Vagina (tissue), 2 donors: ENCODE measurements at regions not wholly inside any gene's neighbourhood (a gene's known extent, or its start where the extent isn't known, plus 50 kb on each side); places are given as distances from the start of the nearest gene placed in this dataset.

ENCODE experiments used
- DNase-seq, 2 donors: peaks; one replicate each; pipeline ENCODE4 v3.0.0-alpha.2; 2017; ENCODE audit errors: extremely low spot score in 2 of 2
- H3K27ac ChIP-seq: fragments of 200-600 bp; sonication (generic); one replicate; pipeline ENCODE4 v1.5.1; 2019
- H3K27me3 ChIP-seq: fragments of 200-600 bp; sonication (generic); one replicate; pipeline ENCODE4 v1.5.1; 2019
- H3K36me3 ChIP-seq, 2 donors: fragments of 200-600 bp; sonication (generic); one replicate each; pipeline ENCODE4 v1.5.1; 2017 to 2019
- H3K4me1 ChIP-seq: fragments of 200-600 bp; sonication (generic); one replicate; pipeline ENCODE4 v1.5.1; 2019
- H3K4me3 ChIP-seq, 2 donors: fragments of 200-600 bp; sonication (generic); 1 replicate in 1 of 2; 2 replicates in 1 of 2; pipeline ENCODE4 v1.5.1; 2016 to 2019
- H3K9me3 ChIP-seq: fragments of 200-600 bp; sonication (generic); one replicate; pipeline ENCODE4 v1.5.1; 2019
- CTCF ChIP-seq, 3 experiments: fragments of 450-650 bp in 2 of 3; fragments of 200-600 bp in 1 of 3; sonication (generic) in 1 of 3; IDR thresholded peaks; one replicate each; pipeline ENCODE4 v1.5.1; 2017 to 2019; ENCODE audit warnings: antibody characterized with exemption in 3 of 3, mild to moderate bottlenecking in 2 of 3, moderate library complexity in 2 of 3
- POLR2A ChIP-seq, 2 donors: fragments of 450-650 bp; IDR thresholded peaks; one replicate each; pipeline ENCODE4 v1.6.1; 2017; ENCODE audit warnings: antibody characterized with exemption in 2 of 2, mild to moderate bottlenecking in 2 of 2, moderate library complexity in 2 of 2
- POLR2AphosphoS5 ChIP-seq, 2 donors: sonication (generic); formaldehyde crosslinking; IDR thresholded peaks; one replicate each; pipeline ENCODE4 v1.9.0; 2017; ENCODE audit warnings: antibody characterized with exemption in 2 of 2, mild to moderate bottlenecking in 2 of 2, low read depth in 1 of 2; ENCODE audit not compliant: insufficient read depth in 1 of 2
- intact Hi-C: fragments of 100-400 bp; cut with DNase I; formaldehyde crosslinking; loops from one replicate; pipeline ENCODE4 v1.15.1; 2023

GRCh38 chr2:76082509-76082908, 371.8 kb upstream of the GCFC2 start:
- Histone ChIP-seq H3K36me3 (no peaks in the 10 kb centered on the region), H3K4me3 (no peak overlapping the region), H3K27me3 (no peaks in the 10 kb centered on the region), H3K9me3 (no peaks in the 10 kb centered on the region), H3K27ac (no peak overlapping the region), H3K4me1 (no peaks in the 10 kb centered on the region)
- DNase-seq, result no peak
- intact Hi-C loops, result no loop called here
- TF ChIP-seq POLR2A (IDR thresholded peaks at IDR 0.05), result no peak

GRCh38 chr2:76080154-76080553, 369.4 kb upstream of the GCFC2 start:
- Histone ChIP-seq H3K4me3 (no peak overlapping the region), H3K9me3 (no peaks in the 10 kb centered on the region), H3K27me3 (no peaks in the 10 kb centered on the region), H3K27ac (no peak overlapping the region), H3K36me3 (no peaks in the 10 kb centered on the region), H3K4me1 (no peaks in the 10 kb centered on the region)
- TF ChIP-seq POLR2AphosphoS5 (IDR thresholded peaks at IDR 0.05; ENCODE audit: insufficient read depth in 1 of 2, low read depth in 1 of 2), result no peak
- TF ChIP-seq CTCF (IDR thresholded peaks at IDR 0.05), result no peak
- no peak for TF ChIP-seq POLR2A (IDR thresholded peaks at IDR 0.05)
- intact Hi-C loops, result no loop called here
- DNase-seq, result no peak

- no peak for TF ChIP-seq POLR2AphosphoS5 (IDR thresholded peaks at IDR 0.05; ENCODE audit: insufficient read depth in 1 of 2, low read depth in 1 of 2)
- TF ChIP-seq CTCF (IDR thresholded peaks at IDR 0.05), result no peak
- no peak for TF ChIP-seq POLR2A (IDR thresholded peaks at IDR 0.05)
- Histone ChIP-seq H3K27ac (no peak overlapping the region), H3K4me1 (no peaks in the 10 kb centered on the region), H3K36me3 (no peaks in the 10 kb centered on the region), H3K9me3 (no peaks in the 10 kb centered on the region), H3K27me3 (no peaks in the 10 kb centered on the region), H3K4me3 (no peak overlapping the region)
- DNase-seq, result no peak
- intact Hi-C loops, result no loop called here
Observed at GRCh38 chr2:76075126-76075525, 364.4 kb upstream of the GCFC2 start.

GRCh38 chr2:76073992-76074604, 363.4 kb upstream of the GCFC2 start:
- no peaks in the 10 kb centered on the region for H3K4me1 ChIP-seq
- TF ChIP-seq POLR2A (IDR thresholded peaks at IDR 0.05) (no peak), POLR2AphosphoS5 (IDR thresholded peaks at IDR 0.05; ENCODE audit: insufficient read depth in 1 of 2, low read depth in 1 of 2) (no peak)
- no peaks in the 10 kb centered on the region for H3K9me3 ChIP-seq
- H3K27me3 ChIP-seq, result no peaks in the 10 kb centered on the region
- no peaks in the 10 kb centered on the region for H3K36me3 ChIP-seq
- no peak overlapping the region for H3K27ac ChIP-seq
- no peak for DNase-seq
- no peak overlapping the region for H3K4me3 ChIP-seq
- intact Hi-C loops, result no loop called here

- no peaks in the 10 kb centered on the region for H3K36me3 ChIP-seq
- TF ChIP-seq CTCF (IDR thresholded peaks at IDR 0.05), result no peak
- no peaks in the 10 kb centered on the region for H3K27me3 ChIP-seq
- no peaks in the 10 kb centered on the region for H3K9me3 ChIP-seq
- no peak overlapping the region for H3K4me3 ChIP-seq
- H3K27ac ChIP-seq, result no peak overlapping the region
- intact Hi-C loops, result no loop called here
- DNase-seq, result no peak
- H3K4me1 ChIP-seq, result no peaks in the 10 kb centered on the region
Observed at GRCh38 chr2:76050196-76050595, 339.5 kb upstream of the GCFC2 start.

GRCh38 chr2:76044701-76045100, 334.0 kb upstream of the GCFC2 start:
- intact Hi-C loops, result no loop called here
- Histone ChIP-seq H3K9me3 (no peaks in the 10 kb centered on the region), H3K27ac (no peak overlapping the region), H3K36me3 (no peaks in the 10 kb centered on the region), H3K27me3 (no peaks in the 10 kb centered on the region), H3K4me1 (no peaks in the 10 kb centered on the region), H3K4me3 (no peak overlapping the region)
- TF ChIP-seq POLR2AphosphoS5 (IDR thresholded peaks at IDR 0.05; ENCODE audit: insufficient read depth in 1 of 2, low read depth in 1 of 2), result no peak
- TF ChIP-seq CTCF (IDR thresholded peaks at IDR 0.05), result no peak
- TF ChIP-seq POLR2A (IDR thresholded peaks at IDR 0.05), result no peak
- no peak for DNase-seq
